ENCODE measurements at regions not wholly inside any gene's neighbourhood (a gene's known extent, or its start where the extent isn't known, plus 50 kb on each side); places are given as distances from the start of the nearest gene placed in this dataset.

GRCh38 chr3:111303760-111304159, 232.1 kb downstream of the NECTIN3 start:
- TF ChIP-seq CTCF (IDR thresholded peaks at IDR 0.05; ENCODE audit: low read depth, low read length) (no peak), EZH2phosphoT487 (IDR thresholded peaks at IDR 0.05; ENCODE audit: low read depth) (no peak)

Measured in OCI-LY3 (cell line).